DND-41 (cell line): ENCODE measurements at regions not wholly inside any gene's neighbourhood (a gene's known extent, or its start where the extent isn't known, plus 50 kb on each side); places are given as distances from the start of the nearest gene placed in this dataset.

Experiments
- EZH2 ChIP-seq: IDR thresholded peaks from 3 replicates; pipeline ENCODE4 v1.6.1; 2012; ENCODE audit warnings: borderline replicate concordance, low read depth, mild to moderate bottlenecking, moderate library complexity, low read length, inconsistent platforms; ENCODE audit not compliant: severe bottlenecking
- TF ChIP-seq, protein P1 (sequence below): IDR thresholded peaks from 2 replicates; pipeline ENCODE4 v1.5.1; 2012; ENCODE audit warnings: borderline replicate concordance, low read length, moderate library complexity, mild to moderate bottlenecking; ENCODE audit not compliant: poor library complexity, severe bottlenecking; ENCODE audit errors: extremely low read depth

DNA sequence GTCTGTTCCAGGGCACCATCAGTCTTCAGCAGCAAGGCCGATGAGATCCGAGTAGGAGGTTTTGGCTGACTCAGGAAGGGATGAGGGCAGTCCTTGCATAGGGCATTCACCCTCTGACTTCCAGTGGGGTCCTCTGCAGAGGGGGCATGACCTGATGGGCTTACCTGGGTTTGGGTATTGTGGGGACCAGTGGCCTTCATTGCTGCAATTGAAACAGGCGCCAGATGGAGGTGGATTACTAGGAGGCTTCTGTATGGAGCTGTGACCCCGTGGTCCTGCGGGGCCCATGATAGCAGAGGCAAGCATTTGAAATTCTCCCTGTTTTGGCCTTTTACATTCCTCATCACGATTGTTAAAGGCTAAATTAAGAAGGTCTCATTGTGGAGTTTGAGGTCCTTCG, 2448.7 kb downstream of the TP53TG3F start:
- TF ChIP-seq, protein P1, sequence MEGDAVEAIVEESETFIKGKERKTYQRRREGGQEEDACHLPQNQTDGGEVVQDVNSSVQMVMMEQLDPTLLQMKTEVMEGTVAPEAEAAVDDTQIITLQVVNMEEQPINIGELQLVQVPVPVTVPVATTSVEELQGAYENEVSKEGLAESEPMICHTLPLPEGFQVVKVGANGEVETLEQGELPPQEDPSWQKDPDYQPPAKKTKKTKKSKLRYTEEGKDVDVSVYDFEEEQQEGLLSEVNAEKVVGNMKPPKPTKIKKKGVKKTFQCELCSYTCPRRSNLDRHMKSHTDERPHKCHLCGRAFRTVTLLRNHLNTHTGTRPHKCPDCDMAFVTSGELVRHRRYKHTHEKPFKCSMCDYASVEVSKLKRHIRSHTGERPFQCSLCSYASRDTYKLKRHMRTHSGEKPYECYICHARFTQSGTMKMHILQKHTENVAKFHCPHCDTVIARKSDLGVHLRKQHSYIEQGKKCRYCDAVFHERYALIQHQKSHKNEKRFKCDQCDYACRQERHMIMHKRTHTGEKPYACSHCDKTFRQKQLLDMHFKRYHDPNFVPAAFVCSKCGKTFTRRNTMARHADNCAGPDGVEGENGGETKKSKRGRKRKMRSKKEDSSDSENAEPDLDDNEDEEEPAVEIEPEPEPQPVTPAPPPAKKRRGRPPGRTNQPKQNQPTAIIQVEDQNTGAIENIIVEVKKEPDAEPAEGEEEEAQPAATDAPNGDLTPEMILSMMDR: no peak
- TF ChIP-seq EZH2: no peak
